ENCODE measurements at regions not wholly inside any gene's neighbourhood (a gene's known extent, or its start where the extent isn't known, plus 50 kb on each side); places are given as distances from the start of the nearest gene placed in this dataset.
A peak's percentile ranks its signal among the peaks of the same experiment; 100 is the strongest.

DNA sequence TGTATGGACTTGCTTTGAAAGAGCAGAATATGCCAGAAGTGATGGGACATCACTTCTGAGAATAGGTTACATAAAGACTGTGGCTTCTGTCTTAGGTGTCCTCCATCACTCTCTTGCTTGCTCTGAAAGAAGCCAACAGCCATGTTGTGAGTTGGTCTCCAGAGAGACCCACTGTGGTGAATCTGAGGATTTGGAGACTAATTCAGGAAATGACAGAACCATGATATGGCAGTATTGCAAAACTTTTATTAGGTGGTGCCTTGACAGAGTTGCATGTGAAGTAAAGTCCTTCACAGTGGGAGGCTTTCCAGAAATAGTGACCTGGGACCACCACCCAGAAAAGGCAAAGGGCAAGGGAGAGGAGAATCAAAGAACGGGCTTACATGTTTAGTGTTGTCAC is 628.6 kb downstream of the KCNT2 start:
- no peak for DNase-seq (ENCODE audit: low read depth)
- H3K4me3 ChIP-seq (ENCODE audit: low read depth, low read length), result no peak overlapping the region
- TF ChIP-seq, protein P1, sequence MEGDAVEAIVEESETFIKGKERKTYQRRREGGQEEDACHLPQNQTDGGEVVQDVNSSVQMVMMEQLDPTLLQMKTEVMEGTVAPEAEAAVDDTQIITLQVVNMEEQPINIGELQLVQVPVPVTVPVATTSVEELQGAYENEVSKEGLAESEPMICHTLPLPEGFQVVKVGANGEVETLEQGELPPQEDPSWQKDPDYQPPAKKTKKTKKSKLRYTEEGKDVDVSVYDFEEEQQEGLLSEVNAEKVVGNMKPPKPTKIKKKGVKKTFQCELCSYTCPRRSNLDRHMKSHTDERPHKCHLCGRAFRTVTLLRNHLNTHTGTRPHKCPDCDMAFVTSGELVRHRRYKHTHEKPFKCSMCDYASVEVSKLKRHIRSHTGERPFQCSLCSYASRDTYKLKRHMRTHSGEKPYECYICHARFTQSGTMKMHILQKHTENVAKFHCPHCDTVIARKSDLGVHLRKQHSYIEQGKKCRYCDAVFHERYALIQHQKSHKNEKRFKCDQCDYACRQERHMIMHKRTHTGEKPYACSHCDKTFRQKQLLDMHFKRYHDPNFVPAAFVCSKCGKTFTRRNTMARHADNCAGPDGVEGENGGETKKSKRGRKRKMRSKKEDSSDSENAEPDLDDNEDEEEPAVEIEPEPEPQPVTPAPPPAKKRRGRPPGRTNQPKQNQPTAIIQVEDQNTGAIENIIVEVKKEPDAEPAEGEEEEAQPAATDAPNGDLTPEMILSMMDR (IDR thresholded peaks at IDR 0.05; ENCODE audit: insufficient read depth, low read depth, low read length, missing control alignments), result no peak

DNA sequence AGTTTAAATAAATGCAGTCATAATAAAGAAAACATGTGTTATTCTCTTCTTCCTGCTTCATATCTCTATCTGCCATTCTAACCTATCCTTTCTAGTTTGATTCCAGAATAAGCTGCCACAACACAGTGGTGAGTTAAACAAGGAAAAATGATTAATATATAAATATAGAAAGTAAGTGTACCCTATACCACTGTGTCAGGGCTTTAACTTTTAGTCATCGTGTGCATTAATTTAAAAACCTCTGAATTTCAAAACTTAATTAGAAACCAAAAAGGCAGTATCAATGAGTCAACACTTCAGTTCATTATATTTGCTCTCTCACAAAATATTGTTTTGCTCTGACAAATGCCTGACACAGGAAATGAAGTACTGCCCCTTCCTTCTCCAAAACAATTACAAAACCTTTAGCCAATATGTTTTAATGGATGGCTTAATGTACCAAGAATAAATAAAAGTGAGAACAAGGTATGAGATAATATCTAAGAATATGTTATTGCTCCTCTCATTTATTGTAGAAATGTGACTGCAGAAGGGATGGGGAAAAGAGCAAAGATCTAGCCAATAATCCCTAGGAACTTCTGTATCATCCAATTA is 634.8 kb downstream of the KCNT2 start:
- H3K4me3 ChIP-seq (ENCODE audit: low read depth, low read length), result no peak overlapping the region
- TF ChIP-seq, protein P1 (IDR thresholded peaks at IDR 0.05; ENCODE audit: insufficient read depth, low read depth, low read length, missing control alignments), result no peak
- no peak for DNase-seq (ENCODE audit: low read depth)

DNA sequence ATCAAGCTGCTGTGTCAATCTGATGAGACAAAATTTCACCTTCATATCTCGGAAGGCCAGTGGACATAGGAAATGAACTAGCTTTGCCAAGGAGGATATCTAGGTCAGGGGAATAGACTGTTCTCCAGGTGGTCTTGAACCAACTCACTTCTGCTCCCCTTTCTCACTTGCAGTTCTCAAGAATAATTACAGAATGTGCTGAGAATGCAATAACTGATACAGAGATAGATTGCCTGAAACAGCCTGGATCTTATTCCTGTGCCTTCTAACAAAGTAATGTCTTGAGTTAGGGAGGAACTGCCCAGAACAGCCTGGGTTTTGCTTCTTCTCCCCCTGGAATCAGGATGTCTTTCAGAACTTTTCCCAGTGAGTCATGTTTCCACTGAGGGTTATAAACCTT is 636.7 kb downstream of the KCNT2 start:
- H3K4me3 ChIP-seq (ENCODE audit: low read depth, low read length), result no peak overlapping the region
- DNase-seq (ENCODE audit: low read depth), result no peak
- TF ChIP-seq, protein P1 (IDR thresholded peaks at IDR 0.05; ENCODE audit: insufficient read depth, low read depth, low read length, missing control alignments), result no peak

DNA sequence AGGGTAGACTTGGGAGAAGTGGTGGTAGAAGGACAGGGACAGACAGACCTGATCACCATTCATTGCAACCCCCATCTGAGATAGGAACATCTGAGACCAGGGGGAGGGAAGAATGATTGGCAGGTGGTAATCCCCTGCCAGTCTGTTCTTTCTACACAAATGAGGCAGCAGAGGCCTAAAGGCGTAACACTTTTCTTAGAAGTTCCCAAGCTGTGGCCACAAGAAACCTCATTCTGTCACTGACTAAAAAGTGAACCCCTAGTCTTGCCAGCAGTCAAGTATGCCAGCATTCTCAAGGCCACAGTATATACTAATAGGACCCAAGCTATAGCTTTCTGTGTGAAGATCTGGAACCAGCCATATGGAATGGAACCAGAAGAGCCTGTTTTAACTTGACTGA is 638.0 kb downstream of the KCNT2 start:
- DNase-seq (ENCODE audit: low read depth), result peak; percentile 47
- TF ChIP-seq, protein P1 (IDR thresholded peaks at IDR 0.05; ENCODE audit: insufficient read depth, low read depth, low read length, missing control alignments), result no peak
- no peak overlapping the region for H3K4me3 ChIP-seq (ENCODE audit: low read depth, low read length)

DNA sequence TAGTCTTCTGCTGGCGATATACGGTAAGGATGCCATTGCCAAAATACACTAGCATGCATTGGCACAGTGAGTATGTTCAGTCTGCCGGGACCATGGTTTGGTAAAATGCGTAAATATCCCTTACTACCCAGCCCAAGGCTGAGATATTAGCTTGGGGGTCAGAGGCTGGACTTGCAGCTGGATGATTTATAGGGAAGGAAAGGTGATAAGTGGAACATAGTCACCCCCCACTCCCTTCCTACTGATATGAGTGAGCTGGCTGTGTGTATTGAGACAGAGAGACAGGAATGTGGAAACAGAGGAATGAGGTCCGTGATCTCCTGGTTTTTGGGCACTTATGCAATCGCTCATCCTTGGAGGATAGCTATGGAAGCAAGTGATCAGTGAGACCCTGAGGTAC is 642.8 kb downstream of the KCNT2 start:
- H3K4me3 ChIP-seq (ENCODE audit: low read depth, low read length), result no peak overlapping the region
- no peak for DNase-seq (ENCODE audit: low read depth)
- TF ChIP-seq, protein P1 (IDR thresholded peaks at IDR 0.05; ENCODE audit: insufficient read depth, low read depth, low read length, missing control alignments), result no peak

DNA sequence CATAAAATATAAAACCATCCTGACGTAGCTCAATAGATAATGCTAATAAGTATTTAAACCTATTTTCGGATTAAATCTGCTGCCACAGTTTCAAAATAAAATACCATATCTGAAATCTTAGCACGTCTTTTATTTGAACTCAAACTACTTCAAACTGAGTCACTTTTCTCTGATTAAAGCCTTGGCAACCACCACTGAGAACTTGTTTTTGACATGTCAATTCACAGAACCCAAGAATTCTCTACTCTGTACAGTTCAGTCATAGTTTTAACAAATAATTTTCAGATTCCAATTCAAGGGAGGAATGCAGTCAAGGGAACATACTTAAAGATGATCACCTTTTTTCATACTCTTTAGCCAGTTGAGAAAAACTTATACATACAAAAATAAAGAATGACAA is 643.2 kb downstream of the KCNT2 start:
- H3K4me3 ChIP-seq (ENCODE audit: low read depth, low read length), result no peak overlapping the region
- TF ChIP-seq, protein P1 (IDR thresholded peaks at IDR 0.05; ENCODE audit: insufficient read depth, low read depth, low read length, missing control alignments), result no peak
- DNase-seq (ENCODE audit: low read depth), result no peak

DNA sequence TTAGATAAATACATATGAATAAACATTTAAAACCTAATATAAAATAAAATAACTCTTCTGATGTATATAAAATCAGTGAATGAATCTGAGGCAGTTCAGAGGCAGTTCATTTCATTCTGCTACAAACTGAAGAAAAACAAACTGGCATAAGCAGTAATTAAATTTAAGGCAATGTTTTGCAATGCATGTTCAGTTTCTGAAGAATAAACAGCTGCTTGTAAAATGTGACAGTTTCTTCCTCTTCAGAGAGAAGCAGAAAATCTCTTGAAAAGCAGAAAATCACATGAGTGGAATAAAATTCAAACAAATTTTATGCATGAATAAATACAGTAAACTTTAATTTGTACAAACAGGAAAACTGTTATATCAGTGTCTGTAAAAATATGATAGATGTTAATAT is 643.7 kb downstream of the KCNT2 start:
- no peak for DNase-seq (ENCODE audit: low read depth)
- TF ChIP-seq, protein P1 (IDR thresholded peaks at IDR 0.05; ENCODE audit: insufficient read depth, low read depth, low read length, missing control alignments), result no peak
- H3K4me3 ChIP-seq (ENCODE audit: low read depth, low read length), result no peak overlapping the region
